ENCODE measurements at regions not wholly inside any gene's neighbourhood (a gene's known extent, or its start where the extent isn't known, plus 50 kb on each side); places are given as distances from the start of the nearest gene placed in this dataset.

GRCh38 chr9:118558026-118558425, 811.2 kb downstream of the BRINP1 start:
- no peak for DNase-seq (ENCODE audit: extremely low read depth in 1 of 2, low read depth in 1 of 2)

DNA sequence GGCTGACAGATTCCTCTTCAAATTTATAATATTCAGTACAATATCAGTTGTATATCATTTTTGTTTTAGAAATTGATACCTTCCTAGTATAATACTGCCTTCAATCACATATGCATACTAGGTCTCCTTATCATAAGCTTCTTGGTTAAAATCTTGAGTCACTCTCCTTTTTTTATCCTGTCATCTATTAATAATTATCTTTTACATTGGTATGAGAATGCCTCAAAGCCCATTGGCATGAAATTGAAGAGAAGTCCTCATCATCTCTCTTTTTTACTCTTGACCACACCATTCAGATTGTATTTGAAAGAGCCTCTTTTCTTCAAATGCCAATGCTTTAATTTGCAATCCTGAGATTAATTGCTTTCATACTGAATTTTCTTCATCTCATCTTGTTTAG, 810.3 kb downstream of the BRINP1 start:
- no peak for DNase-seq (ENCODE audit: extremely low read depth in 1 of 2, low read depth in 1 of 2)

- no peak for DNase-seq (ENCODE audit: extremely low read depth in 1 of 2, low read depth in 1 of 2)
These were observed 808.2 kb downstream of the BRINP1 start for GRCh38 chr9:118561051-118561450.

GRCh38 chr9:118563677-118564076, 805.6 kb downstream of the BRINP1 start:
- DNase-seq (ENCODE audit: extremely low read depth in 1 of 2, low read depth in 1 of 2): no peak

DNA sequence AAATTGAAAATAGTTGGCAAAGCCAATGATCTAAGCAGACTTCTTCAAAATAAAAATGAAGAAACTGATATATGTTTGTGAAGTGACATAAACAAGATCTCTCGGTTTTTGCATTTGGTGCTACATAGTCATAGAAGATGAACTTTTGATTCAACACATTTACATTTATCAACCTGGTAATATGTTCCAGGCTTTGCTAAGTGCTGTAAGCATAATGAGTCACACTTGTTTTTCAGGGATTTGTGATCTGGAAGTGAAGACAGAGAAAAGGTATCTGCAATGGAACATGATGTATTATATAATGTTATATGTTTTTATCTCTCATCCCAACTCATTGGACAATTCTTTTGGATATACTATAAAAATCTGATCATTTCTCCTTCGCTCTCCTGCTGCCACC, 801.4 kb downstream of the BRINP1 start:
- no peak for DNase-seq (ENCODE audit: extremely low read depth in 1 of 2, low read depth in 1 of 2)

- DNase-seq (ENCODE audit: extremely low read depth in 1 of 2, low read depth in 1 of 2): no peak
These were observed 800.5 kb downstream of the BRINP1 start for GRCh38 chr9:118568704-118569103.

GRCh38 chr9:118569148-118569547, 800.1 kb downstream of the BRINP1 start:
- no peak for DNase-seq (ENCODE audit: extremely low read depth in 1 of 2, low read depth in 1 of 2)

DNA sequence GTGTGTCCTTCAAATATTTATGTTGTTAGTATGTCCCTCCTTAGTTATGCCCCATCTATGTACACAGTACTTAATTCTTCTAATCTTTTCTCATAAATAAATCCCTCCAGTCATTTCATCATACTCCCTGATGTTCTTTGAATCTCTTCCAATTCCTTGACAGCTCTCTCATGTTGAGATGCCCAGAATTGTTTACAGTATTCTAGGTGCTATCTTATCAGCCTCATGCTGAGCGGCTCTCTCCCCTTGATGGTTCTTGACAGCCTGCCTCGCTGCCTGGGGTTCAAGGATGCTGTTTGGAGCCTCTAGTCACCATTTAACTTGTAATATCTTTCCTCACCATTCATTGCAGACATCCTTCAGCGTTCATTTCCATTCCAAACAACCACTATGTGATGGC, 799.2 kb downstream of the BRINP1 start:
- no peak for DNase-seq (ENCODE audit: extremely low read depth in 1 of 2, low read depth in 1 of 2)

- DNase-seq (ENCODE audit: extremely low read depth in 1 of 2, low read depth in 1 of 2): no peak
These were observed 793.7 kb downstream of the BRINP1 start for GRCh38 chr9:118575341-118576070.

DNA sequence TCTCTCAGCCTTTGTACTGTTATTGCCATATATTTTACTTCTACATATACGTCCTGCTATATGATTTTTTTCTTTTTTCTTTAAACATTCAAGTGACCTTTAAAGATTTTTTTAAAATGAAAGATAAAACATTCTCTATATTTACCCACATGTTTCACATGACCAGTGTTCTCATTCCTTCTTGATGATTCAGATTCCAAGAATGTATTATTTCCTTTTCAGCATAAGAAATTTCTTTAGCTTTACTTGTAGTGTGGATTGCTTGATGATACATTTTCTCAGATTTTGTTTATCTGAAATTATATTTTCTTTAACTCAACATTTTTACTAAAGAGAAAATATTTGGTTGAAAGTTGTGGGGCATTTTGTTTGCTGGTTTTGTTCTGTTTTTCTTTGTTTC, 792.1 kb downstream of the BRINP1 start:
- no peak for DNase-seq (ENCODE audit: extremely low read depth in 1 of 2, low read depth in 1 of 2)

- DNase-seq (ENCODE audit: extremely low read depth in 1 of 2, low read depth in 1 of 2): no peak
These were observed 790.8 kb downstream of the BRINP1 start for GRCh38 chr9:118578467-118578866.

DNA sequence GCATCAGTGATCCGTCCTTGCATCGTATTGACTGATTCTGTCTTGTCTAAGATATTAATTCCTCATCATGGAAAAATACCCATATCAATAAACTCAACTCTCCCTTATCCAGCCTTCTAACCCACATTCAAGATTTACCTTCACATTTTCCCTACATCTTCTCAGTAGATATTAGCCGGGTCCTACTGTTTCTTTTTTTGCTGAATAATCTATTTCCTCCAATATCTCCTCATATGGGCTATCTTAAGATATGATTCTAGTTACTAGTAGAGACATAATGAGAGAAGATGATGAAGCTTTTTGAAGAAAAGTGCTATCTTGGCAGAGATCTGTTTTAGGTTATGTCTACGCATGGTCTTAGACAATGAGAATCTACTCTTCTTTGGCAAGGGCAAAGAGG, 785.8 kb downstream of the BRINP1 start:
- no peak for DNase-seq (ENCODE audit: extremely low read depth in 1 of 2, low read depth in 1 of 2)

- DNase-seq (ENCODE audit: extremely low read depth in 1 of 2, low read depth in 1 of 2): no peak
These were observed 782.3 kb downstream of the BRINP1 start for GRCh38 chr9:118586978-118587377.

- no peak for DNase-seq (ENCODE audit: extremely low read depth in 1 of 2, low read depth in 1 of 2)
These were observed 774.8 kb downstream of the BRINP1 start for GRCh38 chr9:118594428-118594827.

DNA sequence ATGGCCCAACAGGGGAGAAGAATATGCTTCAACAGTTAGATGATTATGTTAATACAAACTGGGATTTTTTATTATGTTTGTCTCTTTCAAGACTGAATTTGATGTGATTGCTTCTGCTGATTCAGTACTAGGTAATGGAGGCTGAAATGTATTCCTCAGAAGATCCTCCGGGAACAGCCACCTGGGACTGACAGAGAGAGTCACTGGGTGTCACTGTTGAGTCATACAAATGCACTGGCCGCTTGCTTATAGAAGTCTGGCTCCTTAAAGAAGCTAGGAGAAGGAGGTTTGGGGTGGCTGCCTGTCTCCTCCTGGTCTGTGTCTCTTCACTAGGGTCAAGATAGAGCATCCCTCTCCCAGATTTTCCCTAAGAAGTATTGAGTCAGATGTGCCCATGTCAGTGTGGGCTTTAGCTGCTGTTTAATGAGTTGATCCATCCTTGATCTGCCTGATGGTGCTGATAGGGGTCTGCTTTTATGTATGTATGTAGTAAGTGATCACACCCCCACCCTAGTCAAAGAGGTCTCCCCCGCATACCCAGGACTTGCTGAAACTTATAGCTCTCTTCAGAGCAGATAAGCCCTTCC, 773.4 kb downstream of the BRINP1 start:
- no peak for DNase-seq (ENCODE audit: extremely low read depth in 1 of 2, low read depth in 1 of 2)

GRCh38 chr9:118596374-118597015, 772.7 kb downstream of the BRINP1 start:
- DNase-seq (ENCODE audit: extremely low read depth in 1 of 2, low read depth in 1 of 2): no peak

DNA sequence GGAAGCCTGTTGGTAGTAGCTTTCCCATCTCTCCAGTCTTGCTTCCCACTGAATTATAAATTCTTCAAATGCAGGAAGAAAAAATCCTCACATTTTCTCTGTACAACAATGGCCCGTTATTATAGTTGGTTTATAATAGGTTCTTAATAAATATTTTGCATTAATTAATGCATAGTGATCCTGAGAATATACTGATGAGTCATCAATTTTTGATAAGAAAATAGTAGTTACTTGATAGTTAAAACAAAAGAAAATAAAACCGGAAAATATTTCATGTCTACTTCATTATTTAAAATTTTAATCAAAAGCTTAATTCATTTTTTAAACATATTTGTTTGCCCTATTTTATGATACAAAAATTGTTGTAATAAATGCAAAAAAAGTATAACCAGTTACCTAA, 762.6 kb downstream of the BRINP1 start:
- no peak for DNase-seq (ENCODE audit: extremely low read depth in 1 of 2, low read depth in 1 of 2)

DNA sequence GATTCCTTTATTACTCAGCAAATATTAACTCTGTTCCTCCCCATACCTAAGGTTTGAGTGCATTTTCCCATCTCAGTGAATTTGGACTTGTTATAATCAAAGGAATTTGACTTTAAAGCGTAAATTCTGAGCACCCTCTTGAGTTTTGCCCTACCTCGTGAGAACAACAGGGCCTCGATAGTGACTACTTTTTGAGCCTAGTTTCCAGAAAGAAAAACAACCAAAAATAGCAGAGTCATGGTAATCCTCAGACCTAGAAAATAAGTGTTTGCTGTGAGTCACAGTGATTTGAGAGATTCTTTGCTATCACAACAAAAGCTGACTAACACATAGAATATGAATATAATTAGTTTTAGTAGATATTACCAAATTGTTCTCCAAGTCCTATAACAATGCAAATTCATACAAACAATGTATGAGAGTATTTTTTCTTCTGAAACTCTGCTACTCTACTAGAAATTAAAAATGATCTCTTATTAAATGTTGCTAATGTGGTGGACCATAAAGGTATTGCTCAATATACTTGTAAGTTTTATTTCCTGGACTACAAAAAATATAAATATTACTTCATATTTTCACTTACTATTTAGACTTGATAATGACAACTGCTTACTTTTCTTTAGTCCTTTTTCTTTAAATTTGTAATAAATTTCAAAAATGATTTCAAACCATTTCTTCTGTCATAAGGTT, 759.7 kb downstream of the BRINP1 start:
- DNase-seq (ENCODE audit: extremely low read depth in 1 of 2, low read depth in 1 of 2): no peak

GRCh38 chr9:118612201-118612600, 757.0 kb downstream of the BRINP1 start:
- DNase-seq (ENCODE audit: extremely low read depth in 1 of 2, low read depth in 1 of 2): no peak

GRCh38 chr9:118613996-118614395, 755.2 kb downstream of the BRINP1 start:
- DNase-seq (ENCODE audit: extremely low read depth in 1 of 2, low read depth in 1 of 2): no peak

DNA sequence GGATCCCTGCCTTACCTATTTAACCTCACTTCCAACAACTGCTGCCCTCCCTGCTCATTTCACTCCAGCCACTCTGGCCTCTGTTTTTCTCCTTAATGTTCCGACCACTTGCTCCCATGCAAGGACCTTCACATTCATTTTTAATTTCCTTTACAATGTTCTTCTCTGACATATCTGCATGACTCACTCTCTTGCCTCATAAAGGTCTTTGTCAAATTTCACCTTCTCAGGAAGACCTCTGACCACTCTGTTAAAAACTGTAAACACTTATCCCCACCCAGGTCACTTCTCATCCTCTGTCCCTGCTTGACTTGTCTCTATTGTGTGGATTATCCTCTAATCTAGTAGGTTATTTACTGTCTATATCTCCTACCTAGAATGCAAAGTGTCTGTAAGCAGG, 751.2 kb downstream of the BRINP1 start:
- DNase-seq (ENCODE audit: extremely low read depth in 1 of 2, low read depth in 1 of 2): no peak

GRCh38 chr9:118618849-118619248, 750.4 kb downstream of the BRINP1 start:
- DNase-seq (ENCODE audit: extremely low read depth in 1 of 2, low read depth in 1 of 2): no peak

Measured in stimulated activated CD8-positive, alpha-beta memory T cell treated with anti-CD3 and anti-CD28 coated beads, Interleukin-7, amount 100 ng/mL, for 48 hours (primary cell).